HG02943 (cell line): ENCODE measurements at regions not wholly inside any gene's neighbourhood (a gene's known extent, or its start where the extent isn't known, plus 50 kb on each side); places are given as distances from the start of the nearest gene placed in this dataset.
"Not testable (repeated sequence)": the region's sequence is repeated elsewhere in the genome, so short reads cannot be mapped to it uniquely, and the experiment has no call there.

Experiments
- ATAC-seq: cut with Tn5 transposase; IDR thresholded peaks from one replicate; pipeline ENCODE4 v1.9.1; 2021; ENCODE audit warnings: mild to moderate bottlenecking, low read depth, moderate library complexity; ENCODE audit not compliant: unreplicated experiment

GRCh38 chr3:110423276-110423675 lies 648.3 kb upstream of the NECTIN3 start:
- ATAC-seq, result no peak

- ATAC-seq, result no peak
Measured at GRCh38 chr3:110430146-110430545, 641.5 kb upstream of the NECTIN3 start.

- no peak for ATAC-seq
Measured at GRCh38 chr3:110436209-110436608, 635.4 kb upstream of the NECTIN3 start.

GRCh38 chr3:110440066-110440653 lies 631.5 kb upstream of the NECTIN3 start:
- ATAC-seq, result not testable (repeated sequence)

- no peak for ATAC-seq
Measured at GRCh38 chr3:110454066-110454465, 617.5 kb upstream of the NECTIN3 start.

- no peak for ATAC-seq
Measured at GRCh38 chr3:110456001-110456400, 615.6 kb upstream of the NECTIN3 start.

- no peak for ATAC-seq
Measured at GRCh38 chr3:110456438-110457138, 615.0 kb upstream of the NECTIN3 start.

GRCh38 chr3:110457508-110457907 lies 614.1 kb upstream of the NECTIN3 start:
- no peak for ATAC-seq

- no peak for ATAC-seq
Measured at GRCh38 chr3:110459021-110459420, 612.6 kb upstream of the NECTIN3 start.

GRCh38 chr3:110470310-110470709 lies 601.3 kb upstream of the NECTIN3 start:
- ATAC-seq, result no peak

GRCh38 chr3:110473405-110473804 lies 598.2 kb upstream of the NECTIN3 start:
- ATAC-seq, result no peak

GRCh38 chr3:110474397-110474796 lies 597.2 kb upstream of the NECTIN3 start:
- no peak for ATAC-seq

GRCh38 chr3:110478377-110479054 lies 593.1 kb upstream of the NECTIN3 start:
- no peak for ATAC-seq

GRCh38 chr3:110479731-110480130 lies 591.9 kb upstream of the NECTIN3 start:
- no peak for ATAC-seq

- ATAC-seq, result no peak
Measured at GRCh38 chr3:110485389-110485788, 586.2 kb upstream of the NECTIN3 start.

- no peak for ATAC-seq
Measured at GRCh38 chr3:110487840-110488239, 583.8 kb upstream of the NECTIN3 start.

GRCh38 chr3:110491413-110491812 lies 580.2 kb upstream of the NECTIN3 start:
- no peak for ATAC-seq

GRCh38 chr3:110492876-110493275 lies 578.7 kb upstream of the NECTIN3 start:
- ATAC-seq, result no peak

- ATAC-seq, result no peak
Measured at GRCh38 chr3:110493438-110494092, 578.1 kb upstream of the NECTIN3 start.

GRCh38 chr3:110494093-110494490 lies 577.5 kb upstream of the NECTIN3 start:
- ATAC-seq, result no peak

GRCh38 chr3:110494728-110495127 lies 576.9 kb upstream of the NECTIN3 start:
- no peak for ATAC-seq
